B cell (primary cell): ENCODE measurements at regions not wholly inside any gene's neighbourhood (a gene's known extent, or its start where the extent isn't known, plus 50 kb on each side); places are given as distances from the start of the nearest gene placed in this dataset.

ENCODE experiments used
- EZH2 ChIP-seq: IDR thresholded peaks from 2 replicates; pipeline ENCODE4 v1.6.1; 2012; ENCODE audit warnings: borderline replicate concordance, low read depth, mild to moderate bottlenecking, moderate library complexity, low read length; ENCODE audit not compliant: insufficient read depth, poor library complexity, severe bottlenecking
- TF ChIP-seq, protein P1 (sequence below): fragments of 200-600 bp; IDR thresholded peaks from one replicate; pipeline ENCODE4 v1.8.0; 2022; ENCODE audit warnings: antibody characterized with exemption, mild to moderate bottlenecking

DNA sequence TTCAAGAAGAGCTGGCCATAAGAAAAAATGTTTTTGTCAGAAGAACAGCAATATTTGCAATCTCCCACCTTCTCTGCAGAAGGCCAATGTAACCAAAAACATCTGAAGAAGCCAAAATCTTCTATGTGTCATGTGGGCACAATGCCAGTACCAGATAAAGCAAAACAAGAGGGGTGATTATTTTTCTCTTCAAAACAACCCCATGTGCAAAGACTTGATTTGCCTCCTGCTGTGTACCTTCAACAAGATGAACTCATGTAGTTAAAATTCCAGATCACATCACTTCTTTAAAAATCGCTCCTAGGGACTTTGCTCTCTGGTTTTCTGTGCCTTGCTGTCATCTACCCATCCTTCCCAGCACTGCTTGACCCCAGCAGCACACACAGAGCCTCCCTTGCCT lies 134.0 kb upstream of the MAP3K1 start:
- TF ChIP-seq, protein P1, sequence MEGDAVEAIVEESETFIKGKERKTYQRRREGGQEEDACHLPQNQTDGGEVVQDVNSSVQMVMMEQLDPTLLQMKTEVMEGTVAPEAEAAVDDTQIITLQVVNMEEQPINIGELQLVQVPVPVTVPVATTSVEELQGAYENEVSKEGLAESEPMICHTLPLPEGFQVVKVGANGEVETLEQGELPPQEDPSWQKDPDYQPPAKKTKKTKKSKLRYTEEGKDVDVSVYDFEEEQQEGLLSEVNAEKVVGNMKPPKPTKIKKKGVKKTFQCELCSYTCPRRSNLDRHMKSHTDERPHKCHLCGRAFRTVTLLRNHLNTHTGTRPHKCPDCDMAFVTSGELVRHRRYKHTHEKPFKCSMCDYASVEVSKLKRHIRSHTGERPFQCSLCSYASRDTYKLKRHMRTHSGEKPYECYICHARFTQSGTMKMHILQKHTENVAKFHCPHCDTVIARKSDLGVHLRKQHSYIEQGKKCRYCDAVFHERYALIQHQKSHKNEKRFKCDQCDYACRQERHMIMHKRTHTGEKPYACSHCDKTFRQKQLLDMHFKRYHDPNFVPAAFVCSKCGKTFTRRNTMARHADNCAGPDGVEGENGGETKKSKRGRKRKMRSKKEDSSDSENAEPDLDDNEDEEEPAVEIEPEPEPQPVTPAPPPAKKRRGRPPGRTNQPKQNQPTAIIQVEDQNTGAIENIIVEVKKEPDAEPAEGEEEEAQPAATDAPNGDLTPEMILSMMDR: no peak
- no peak for TF ChIP-seq EZH2
